Heart left ventricle (tissue), 13 donors: ENCODE measurements at regions not wholly inside any gene's neighbourhood (a gene's known extent, or its start where the extent isn't known, plus 50 kb on each side); places are given as distances from the start of the nearest gene placed in this dataset.

Experiments used
- CTCF ChIP-seq, 12 donors: fragments of 200-600 bp; sonication (generic) in 4 of 12; IDR thresholded peaks; one replicate each; pipeline versions ENCODE4 v1.5.0 to v1.8.0; 2018 to 2022; ENCODE audit warnings: antibody characterized with exemption in 12 of 12, mild to moderate bottlenecking in 5 of 12
- POLR2A ChIP-seq, 2 donors: fragments of 450-650 bp; IDR thresholded peaks; one replicate each; pipeline ENCODE4 v1.6.1; 2017; ENCODE audit warnings: antibody characterized with exemption in 2 of 2, mild to moderate bottlenecking in 2 of 2, moderate library complexity in 2 of 2
- donor health status: ischemic (EF 13 %, LVEDD 7.1; RV severe dilation, severe dysfunction).
- donor health status: DM: no; HTN: yes; CAD: no.
- donor health status: DM: no; HTN: no; CAD: no.
- donor health status: ischemic (EF 25% LVEDD 6.9; RV normal size, moderate dysfunction).
- donor health status: ischemic (EF 25% LVEDD 5.7; RV mildly dilated, moderate dysfunction).
- donor health status: ischemic (EF 35%, LVEDD 5.7; RV mildly dilated, moderate dysfunction).
- donor health status: nonischemic (EF 11% LVEDD 7.7; RV severe dilation, severe dysfunction).
- donor health status: DM: yes; HTN: yes; CAD: no.
- donor health status: PGD.
- donor health status: ischemic (EF 29% LVEDD 5.4; RV normal size, mild dysfunction).
- donor health status: nonischemic (EF 23%, LVEDD 6.1; RV moderate dilation, normal function).

- TF ChIP-seq CTCF (IDR thresholded peaks at IDR 0.05), result no peak
- TF ChIP-seq POLR2A (IDR thresholded peaks at IDR 0.05), result no peak
These were observed 72.4 kb upstream of the BBX start for GRCh38 chr3:107450254-107450893.
